ENCODE measurements at regions not wholly inside any gene's neighbourhood (a gene's known extent, or its start where the extent isn't known, plus 50 kb on each side); places are given as distances from the start of the nearest gene placed in this dataset.

- Histone ChIP-seq H3K27me3 (ENCODE audit: insufficient read depth) (no peaks in the 10 kb centered on the region), H3K27ac (ENCODE audit: low read depth in 2 of 2, low read length in 1 of 2) (no peak overlapping the region), H3K4me1 (ENCODE audit: control insufficient read depth in 1 of 2, insufficient read depth in 2 of 2, low read depth in 1 of 2, low read length in 1 of 2) (no peaks in the 10 kb centered on the region; a peak in 1 of 4 replicates), H3K4me2 (no peak overlapping the region), H3K9me2 (no peaks in the 10 kb centered on the region), H3K9ac (no peak overlapping the region), H2AFZ (ENCODE audit: low read depth) (no peak overlapping the region), H3F3A (replicated peaks; ENCODE audit: insufficient read depth) (no peaks in the 10 kb centered on the region), H3K9me3 (0 out of 2 replicates have a peak, but pooled peaks cover 4% of the 10 kb centered on the region), H3K79me2 (ENCODE audit: insufficient read depth) (no peaks in the 10 kb centered on the region), H3K4me3 (ENCODE audit: low read depth in 2 of 2, low read length in 1 of 2) (no peak overlapping the region), H3K36me3 (replicated peaks in 1 of 2; ENCODE audit: control insufficient read depth in 1 of 2, insufficient read depth in 2 of 2, low read length in 1 of 2) (no peaks in the 10 kb centered on the region), H4K20me1 (ENCODE audit: insufficient read depth) (no peaks in the 10 kb centered on the region)
- POLR2A ChIA-PET = no interaction called here
- no peak for DNase-seq
- TF ChIP-seq EP300 (IDR thresholded peaks at IDR 0.05; ENCODE audit: borderline replicate concordance in 1 of 2, low read depth in 1 of 2, low read length in 1 of 2) (no peak), CTCF (IDR thresholded peaks at IDR 0.05) (no peak), FOXJ3 (CRISPR knock-in tag; IDR thresholded peaks at IDR 0.05) (no peak), CHD2 (IDR thresholded peaks at IDR 0.05; ENCODE audit: low read length, partially characterized antibody) (no peak), FOXM1 (IDR thresholded peaks at IDR 0.05; ENCODE audit: low read depth) (no peak), SMC3 (IDR thresholded peaks at IDR 0.05; ENCODE audit: low read depth, low read length) (no peak), RFX5 (IDR thresholded peaks at IDR 0.05; ENCODE audit: low read length) (no peak), TAF1 (IDR thresholded peaks at IDR 0.05; ENCODE audit: borderline replicate concordance, low read depth, low read length) (no peak), MEF2A (IDR thresholded peaks at IDR 0.05; ENCODE audit: borderline replicate concordance, low read depth) (no peak), EZH2phosphoT487 (IDR thresholded peaks at IDR 0.05; ENCODE audit: borderline replicate concordance, low read depth) (no peak), YY1 (IDR thresholded peaks at IDR 0.05; ENCODE audit: low read depth) (no peak), IRF3 (IDR thresholded peaks at IDR 0.05; ENCODE audit: low read depth, low read length) (no peak)
- CTCF ChIA-PET = interaction anchor here (0.6 to 1.2 kb wide), 2 partner anchors 56 to 923 kb away, joined by 3 read pairs; no protein-coding TSS in a partner anchor
- 83% methylated on average over 5 of the region's 5 CpGs for WGBS (ENCODE audit: low lambda C conversion rate)
Measured at GRCh38 chr5:123960526-123960925, 448.5 kb downstream of the CSNK1G3 start.

GRCh38 chr5:123951582-123951977 is 439.6 kb downstream of the CSNK1G3 start:
- WGBS (ENCODE audit: low lambda C conversion rate) = 32% methylated on average over 3 of the region's 3 CpGs
- TF ChIP-seq TEAD4 (IDR thresholded peaks at IDR 0.05; ENCODE audit: borderline replicate concordance, insufficient read depth) (peak; percentile 75; the same call in 1 of the 2 replicates), PBX3 (IDR thresholded peaks at IDR 0.05) (peak; percentile 92), NRF1 (IDR thresholded peaks at IDR 0.05; ENCODE audit: low read depth, low read length) (no peak), TAF1 (IDR thresholded peaks at IDR 0.05; ENCODE audit: borderline replicate concordance, low read depth, low read length) (no peak), MXI1 (IDR thresholded peaks at IDR 0.05; ENCODE audit: low read depth, low read length) (no peak), EP300 (IDR thresholded peaks at IDR 0.05; ENCODE audit: borderline replicate concordance in 1 of 2, low read depth in 1 of 2, low read length in 1 of 2) (peak in 1 of 2 experiments; percentile 84; a peak in 2 of 4 replicates), CTCF (IDR thresholded peaks at IDR 0.05) (no peak), MAX (IDR thresholded peaks at IDR 0.05; ENCODE audit: low read depth) (no peak), FOXM1 (IDR thresholded peaks at IDR 0.05; ENCODE audit: low read depth) (no peak), TCF12 (IDR thresholded peaks at IDR 0.05) (peak; percentile 90), POLR2AphosphoS5 (IDR thresholded peaks at IDR 0.05; ENCODE audit: low read depth, low read length) (peak; percentile 64; the same call in 1 of the 2 replicates), NFIC (IDR thresholded peaks at IDR 0.05; ENCODE audit: borderline replicate concordance) (peak; percentile 73; the same call in 1 of the 2 replicates), GATA2 (CRISPR knock-in tag; IDR thresholded peaks at IDR 0.05) (no peak), JUND (IDR thresholded peaks at IDR 0.05) (peak; percentile 85), MEF2A (IDR thresholded peaks at IDR 0.05; ENCODE audit: borderline replicate concordance, low read depth) (peak; percentile 92), ELF1 (IDR thresholded peaks at IDR 0.05) (no peak)

More at GRCh38 chr5:123951582-123951977, 439.6 kb downstream of the CSNK1G3 start:
- no peaks in the 10 kb centered on the region for H3K36me3 ChIP-seq (replicated peaks in 1 of 2; ENCODE audit: control insufficient read depth in 1 of 2, insufficient read depth in 2 of 2, low read length in 1 of 2)
- ChIA-PET POLR2A (no interaction called here), CTCF (no interaction called here)
- no peak overlapping the region for H3K4me3 ChIP-seq (ENCODE audit: low read depth in 2 of 2, low read length in 1 of 2)
- H3K4me1 ChIP-seq (ENCODE audit: control insufficient read depth in 1 of 2, insufficient read depth in 2 of 2, low read depth in 1 of 2, low read length in 1 of 2) = peaks cover 0 to 8% of the 10 kb centered on the region in 2 experiments; a peak in 1 of 4 replicates
- 0 out of 2 replicates have a peak, but pooled peaks cover 5% of the 10 kb centered on the region for H3K9me3 ChIP-seq
- no peak for DNase-seq
- no peaks in the 10 kb centered on the region for H3K9me2 ChIP-seq
- H4K20me1 ChIP-seq (ENCODE audit: insufficient read depth) = no peaks in the 10 kb centered on the region
- H3F3A ChIP-seq (replicated peaks; ENCODE audit: insufficient read depth) = no peaks in the 10 kb centered on the region
- H2AFZ ChIP-seq (ENCODE audit: low read depth) = no peak overlapping the region
- no peak overlapping the region for H3K9ac ChIP-seq
- H3K79me2 ChIP-seq (ENCODE audit: insufficient read depth) = no peaks in the 10 kb centered on the region
- H3K4me2 ChIP-seq = no peak overlapping the region
- H3K27ac ChIP-seq (ENCODE audit: low read depth in 2 of 2, low read length in 1 of 2) = no peak overlapping the region
- H3K27me3 ChIP-seq (ENCODE audit: insufficient read depth) = no peaks in the 10 kb centered on the region

Data from SK-N-SH (cell line).